Naive thymus-derived CD4-positive, alpha-beta T cell (primary cell): ENCODE measurements at regions not wholly inside any gene's neighbourhood (a gene's known extent, or its start where the extent isn't known, plus 50 kb on each side); places are given as distances from the start of the nearest gene placed in this dataset.

Source experiments
- ATAC-seq: fragments of 150-1000 bp; cut with Tn5 transposase; 2 replicates; pipeline ENCODE4 v1.10.0; 2021; ENCODE audit warnings: mild to moderate bottlenecking, moderate library complexity
- CTCF ChIA-PET: fragments of 350-600 bp; sonication (Branson Sonifier 250); formaldehyde crosslinking; loops from one replicate; lab custom pipeline; 2021; ENCODE audit warnings: antibody characterized with exemption; lab: Charles Lee
- POLR2A ChIA-PET: fragments of 350-600 bp; sonication (Branson Sonifier 250); formaldehyde crosslinking; loops from one replicate; lab custom pipeline; 2021; ENCODE audit warnings: antibody characterized with exemption, inconsistent platforms; lab: Charles Lee
- DNase-seq, 9 donors: peaks; one replicate each; pipeline versions ENCODE4 v3.0.0 to v3.0.0-alpha.2; 2020 to 2022; ENCODE audit warnings: mixed read lengths in 1 of 9
- H3K27ac ChIP-seq: one replicate; pipeline ENCODE4 v1.7.0; 2013; ENCODE audit warnings: mild to moderate bottlenecking, low read depth, low read length, moderate library complexity
- H3K27me3 ChIP-seq, 2 donors: one replicate each; pipeline ENCODE4 v1.7.0; 2013; ENCODE audit warnings: low read length in 2 of 2, mild to moderate bottlenecking in 2 of 2, moderate library complexity in 2 of 2; ENCODE audit not compliant: control insufficient read depth in 2 of 2, insufficient read depth in 2 of 2
- H3K36me3 ChIP-seq, 3 experiments: 1 replicate in 2 of 3; 2 replicates in 1 of 3; pipeline ENCODE4 v1.7.0; 2013; ENCODE audit warnings: low read length in 3 of 3, mild to moderate bottlenecking in 3 of 3, moderate library complexity in 1 of 3; ENCODE audit not compliant: insufficient read depth in 3 of 3, control insufficient read depth in 2 of 3
- H3K4me1 ChIP-seq, 2 donors: one replicate each; pipeline ENCODE4 v1.7.0; 2013; ENCODE audit warnings: low read length in 2 of 2, mild to moderate bottlenecking in 2 of 2, moderate library complexity in 1 of 2; ENCODE audit not compliant: control insufficient read depth in 2 of 2, insufficient read depth in 2 of 2
- H3K4me3 ChIP-seq: 2 replicates; pipeline ENCODE4 v1.7.0; 2013; ENCODE audit warnings: mild to moderate bottlenecking, low read length
- H3K9me3 ChIP-seq, 3 experiments: 1 replicate in 2 of 3; 2 replicates in 1 of 3; pipeline ENCODE4 v1.7.0; 2013; ENCODE audit warnings: low read length in 3 of 3; ENCODE audit not compliant: control insufficient read depth in 2 of 3
- H3K27ac Mint-ChIP-seq, 9 donors: one replicate each; pipeline ENCODE4 v1.8.0; 2020 to 2022; ENCODE audit warnings: mixed read lengths in 9 of 9, mild to moderate bottlenecking in 8 of 9, moderate library complexity in 5 of 9, inconsistent platforms in 2 of 9
- H3K27me3 Mint-ChIP-seq, 5 donors: one replicate each; pipeline ENCODE4 v1.8.0; 2021 to 2022; ENCODE audit warnings: mixed read lengths in 5 of 5, mild to moderate bottlenecking in 1 of 5
- H3K36me3 Mint-ChIP-seq, 5 donors: one replicate each; pipeline ENCODE4 v1.8.0; 2020 to 2022; ENCODE audit warnings: mixed read lengths in 5 of 5, mild to moderate bottlenecking in 3 of 5, inconsistent platforms in 1 of 5
- H3K4me1 Mint-ChIP-seq, 7 donors: one replicate each; pipeline ENCODE4 v1.8.0; 2020 to 2022; ENCODE audit warnings: mixed read lengths in 7 of 7, mild to moderate bottlenecking in 3 of 7, inconsistent platforms in 1 of 7
- H3K4me3 Mint-ChIP-seq, 10 donors: one replicate each; pipeline ENCODE4 v1.8.0; 2020 to 2022; ENCODE audit warnings: mild to moderate bottlenecking in 10 of 10, mixed read lengths in 10 of 10, moderate library complexity in 6 of 10, inconsistent platforms in 2 of 10
- H3K9me3 Mint-ChIP-seq, 11 donors: one replicate each; pipeline ENCODE4 v1.8.0; 2020 to 2022; ENCODE audit warnings: mixed read lengths in 11 of 11, mild to moderate bottlenecking in 4 of 11, inconsistent platforms in 1 of 11, moderate library complexity in 1 of 11
- intact Hi-C, 2 donors: fragments of 100-400 bp; cut with micrococcal nuclease; formaldehyde crosslinking; loops; one replicate each; pipeline ENCODE4 v1.15.1; 2023

GRCh38 chr12:124368421-124369032 lies 73.6 kb downstream of the RFLNA start:
- Mint-ChIP-seq H3K36me3 (peaks cover 0 to 11% (median 0%) of the 10 kb centered on the region in 5 donors), H3K4me3 (no peak overlapping the region), H3K9me3 (no peaks in the 10 kb centered on the region), H3K27ac (peak overlapping the region in 2 of 9 donors; percentile 24 to 59), H3K4me1 (peaks cover 0 to 4% (median 0%) of the 10 kb centered on the region in 7 donors), H3K27me3 (no peaks in the 10 kb centered on the region)
- no peaks in the 10 kb centered on the region for H3K9me3 ChIP-seq
- peaks cover 0 to 82% (median 3%) of the 10 kb centered on the region in 3 experiments for H3K36me3 ChIP-seq
- DNase-seq: no peak
- no peak overlapping the region for H3K27ac ChIP-seq
- H3K4me1 ChIP-seq: no peaks in the 10 kb centered on the region
- ChIA-PET POLR2A (no interaction called here), CTCF (no interaction called here)
- ATAC-seq: no peak
- intact Hi-C loops: no loop called here
- no peaks in the 10 kb centered on the region for H3K27me3 ChIP-seq
- H3K4me3 ChIP-seq: no peak overlapping the region

- H3K4me1 ChIP-seq: no peaks in the 10 kb centered on the region
- H3K27ac ChIP-seq: no peak overlapping the region
- peak overlapping the region in 5 of 9 donors; percentile 10 to 69 (median 26) for H3K27ac Mint-ChIP-seq
- no peak for ATAC-seq
- H3K9me3 Mint-ChIP-seq: no peaks in the 10 kb centered on the region
- H3K36me3 Mint-ChIP-seq: peaks cover 0 to 16% (median 0%) of the 10 kb centered on the region in 5 donors
- CTCF ChIA-PET: no interaction called here
- POLR2A ChIA-PET: no interaction called here
- H3K27me3 ChIP-seq: no peaks in the 10 kb centered on the region
- no peak overlapping the region for H3K4me3 ChIP-seq
- H3K27me3 Mint-ChIP-seq: no peaks in the 10 kb centered on the region
- H3K4me3 Mint-ChIP-seq: no peak overlapping the region
- peaks cover 0 to 83% (median 3%) of the 10 kb centered on the region in 3 experiments for H3K36me3 ChIP-seq
- no peaks in the 10 kb centered on the region for H3K9me3 ChIP-seq
- DNase-seq: no peak
- peaks cover 0 to 4% (median 0%) of the 10 kb centered on the region in 7 donors for H3K4me1 Mint-ChIP-seq
- intact Hi-C loops: no loop called here
These were observed 71.0 kb downstream of the RFLNA start for GRCh38 chr12:124365726-124366430.
